Retinal pigment epithelial cell (primary cell): ENCODE measurements at regions not wholly inside any gene's neighbourhood (a gene's known extent, or its start where the extent isn't known, plus 50 kb on each side); places are given as distances from the start of the nearest gene placed in this dataset.

Source experiments
- DNase-seq: peaks from one replicate; pipeline ENCODE4 v3.0.0-alpha.2; 2010; ENCODE audit warnings: low read depth
- H3K4me3 ChIP-seq: 2 replicates; pipeline ENCODE4 v1.5.1; 2011; ENCODE audit warnings: mild to moderate bottlenecking, low read length, control low read depth, moderate library complexity
- CTCF ChIP-seq: conservative IDR thresholded peaks from 2 replicates; pipeline ENCODE4 v1.5.1; 2011; ENCODE audit warnings: low read depth, low read length, control low read depth, inconsistent platforms

DNA sequence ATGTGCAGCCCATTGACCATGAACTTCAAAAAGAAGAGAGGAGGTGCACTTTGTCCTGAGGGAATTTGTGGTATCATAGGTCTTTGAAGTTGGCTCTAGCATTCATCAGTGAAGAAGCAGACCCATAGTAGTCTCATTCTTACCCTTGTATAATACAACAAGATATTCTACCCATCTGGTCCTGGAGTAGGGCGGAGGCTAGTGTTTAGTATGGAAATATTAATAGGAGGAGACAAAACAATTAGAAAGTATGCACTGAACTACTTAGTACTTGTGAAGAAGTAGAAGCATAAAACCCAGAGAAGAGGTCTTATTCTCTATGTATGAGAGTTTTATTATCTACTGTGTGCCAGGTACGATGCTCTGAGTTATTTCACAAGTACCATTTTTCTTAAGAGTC, 189.0 kb downstream of the AASDH start:
- TF ChIP-seq CTCF, result no peak

DNA sequence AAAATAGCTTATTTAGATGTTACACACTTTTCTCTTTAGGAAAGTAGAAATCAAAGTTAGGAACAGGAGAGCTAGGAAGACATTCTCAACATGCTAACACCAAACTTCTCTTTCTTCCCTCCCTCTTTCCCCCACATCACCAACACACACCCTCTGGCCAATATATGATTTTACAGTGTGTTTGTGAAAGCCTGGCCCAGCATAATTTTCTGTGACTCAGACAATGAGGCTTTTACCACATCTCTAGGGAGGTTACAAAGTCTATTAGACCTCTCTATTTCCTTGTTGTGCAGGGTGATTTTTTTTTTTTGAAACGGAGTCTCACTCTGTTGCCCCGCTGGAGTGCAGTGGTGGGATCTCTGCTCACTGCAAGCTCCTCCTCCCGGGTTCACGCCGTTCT, 189.9 kb downstream of the AASDH start:
- no peak overlapping the region for H3K4me3 ChIP-seq
- no peak for DNase-seq
- no peak for TF ChIP-seq CTCF

More for the DNA sequence above, 189.0 kb downstream of the AASDH start:
- no peak overlapping the region for H3K4me3 ChIP-seq
- no peak for DNase-seq

GRCh38 chr4:56195025-56195424, 192.3 kb downstream of the AASDH start:
- no peak overlapping the region for H3K4me3 ChIP-seq
- no peak for DNase-seq
- TF ChIP-seq CTCF, result no peak

GRCh38 chr4:56191534-56191933, 195.8 kb downstream of the AASDH start:
- no peak overlapping the region for H3K4me3 ChIP-seq
- no peak for DNase-seq
- no peak for TF ChIP-seq CTCF

GRCh38 chr4:56187688-56188087, 199.6 kb downstream of the AASDH start:
- DNase-seq, result no peak
- TF ChIP-seq CTCF, result no peak
- H3K4me3 ChIP-seq, result no peak overlapping the region

DNA sequence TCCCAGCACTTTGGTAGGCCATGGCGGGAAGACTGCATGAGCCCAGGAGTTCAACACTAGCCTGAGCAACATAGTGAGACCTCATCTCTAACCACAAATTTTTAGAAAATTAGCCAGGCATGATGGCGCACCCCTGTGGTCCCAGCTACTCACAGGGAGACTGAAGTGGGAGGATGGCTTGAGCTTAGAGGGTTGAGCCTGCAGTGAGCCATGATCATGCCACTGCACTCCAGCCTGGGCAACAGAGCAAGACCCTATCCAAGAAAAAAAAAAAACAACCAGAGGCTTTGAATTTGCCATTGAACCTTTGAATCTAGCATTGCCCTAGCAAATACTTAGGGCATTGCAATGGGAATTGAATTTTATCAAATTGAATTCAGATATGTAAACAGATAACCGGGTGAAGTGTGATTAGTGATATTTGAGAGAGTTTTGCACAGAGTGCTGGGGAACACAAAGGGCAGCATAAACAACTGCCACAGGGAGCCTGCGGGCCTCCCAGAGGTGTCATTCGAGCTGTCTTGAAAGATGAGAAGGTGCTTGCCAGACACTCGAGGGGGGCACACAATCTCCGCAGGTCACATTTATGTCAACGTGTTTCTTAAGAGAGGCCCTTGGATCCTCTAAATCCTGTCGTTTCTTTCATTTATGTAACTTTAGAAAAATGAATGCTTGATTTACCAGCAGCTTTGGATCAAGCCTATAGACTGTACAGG, 200.3 kb downstream of the AASDH start:
- H3K4me3 ChIP-seq, result no peak overlapping the region
- DNase-seq, result no peak
- TF ChIP-seq CTCF, result no peak

- no peak overlapping the region for H3K4me3 ChIP-seq
- no peak for DNase-seq
- no peak for TF ChIP-seq CTCF
These were observed 201.4 kb downstream of the AASDH start for GRCh38 chr4:56185901-56186300.
